GM21619 (cell line): ENCODE measurements at regions not wholly inside any gene's neighbourhood (a gene's known extent, or its start where the extent isn't known, plus 50 kb on each side); places are given as distances from the start of the nearest gene placed in this dataset.
"Not testable (repeated sequence)": the region's sequence is repeated elsewhere in the genome, so short reads cannot be mapped to it uniquely, and the experiment has no call there.

Experiments used
- ATAC-seq: cut with Tn5 transposase; IDR thresholded peaks from one replicate; pipeline ENCODE4 v1.9.1; 2021; ENCODE audit not compliant: unreplicated experiment

GRCh38 chr21:35614396-35614921 lies 445.9 kb downstream of the SETD4 start:
- ATAC-seq: no peak

- no peak for ATAC-seq
Measured at GRCh38 chr21:35611708-35612132, 448.6 kb downstream of the SETD4 start.

DNA sequence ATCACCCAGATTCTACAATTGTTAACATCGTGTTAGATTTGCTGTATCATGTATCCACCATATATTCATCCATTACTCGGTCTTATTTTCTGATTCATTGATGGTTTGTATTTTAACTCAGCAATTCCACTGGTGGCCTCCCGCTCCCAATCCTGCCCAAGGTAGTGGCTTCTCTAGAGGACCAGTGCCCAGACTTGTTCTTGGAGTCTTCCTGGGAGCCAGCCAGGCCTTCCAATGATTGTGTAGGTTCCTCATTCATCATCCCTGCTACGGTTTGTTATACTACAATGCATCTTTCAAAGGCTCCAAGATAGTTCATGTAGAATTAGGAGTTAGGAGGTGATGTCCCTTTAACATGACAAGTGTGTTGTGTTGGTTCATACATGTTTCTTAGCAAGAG lies 451.1 kb downstream of the SETD4 start:
- ATAC-seq: no peak

DNA sequence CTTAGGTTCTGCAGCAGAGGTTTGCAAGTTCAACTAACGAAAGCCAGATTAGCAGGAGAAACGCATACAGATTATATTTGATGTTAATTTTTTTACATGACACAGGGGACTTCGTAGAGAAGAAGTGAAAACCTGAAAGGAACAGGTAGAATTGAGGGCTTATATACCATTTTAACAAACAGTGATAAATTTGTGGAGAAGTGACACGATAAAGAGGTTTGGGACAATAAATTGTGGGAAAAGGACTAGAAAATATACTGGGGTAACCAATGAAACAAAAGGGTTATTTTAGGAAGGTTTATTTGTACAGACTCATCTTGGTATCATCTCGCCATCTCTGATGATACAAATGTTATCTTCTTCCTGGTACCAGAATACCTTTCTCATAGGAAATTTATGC lies 452.9 kb downstream of the SETD4 start:
- ATAC-seq: no peak

- ATAC-seq: no peak
Measured at GRCh38 chr21:35606578-35606977, 453.7 kb downstream of the SETD4 start.

DNA sequence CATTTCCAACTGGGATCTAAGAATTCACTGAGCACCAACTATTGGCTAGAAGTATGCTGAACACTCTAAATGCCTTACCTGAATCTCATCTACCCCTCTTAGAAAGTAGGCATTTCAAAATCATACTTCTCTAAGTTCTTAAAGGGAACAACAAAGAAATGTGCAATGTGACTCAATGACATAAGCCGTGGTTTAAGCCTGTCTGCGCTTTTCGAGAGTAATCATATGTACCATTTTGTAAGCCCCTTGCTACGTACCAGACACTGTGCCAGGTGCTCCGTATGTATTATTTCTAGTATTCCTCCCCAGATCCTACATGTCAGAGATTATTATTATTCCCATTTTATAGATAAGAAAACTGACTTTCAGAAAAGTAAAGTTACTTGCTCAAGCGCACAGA lies 454.2 kb downstream of the SETD4 start:
- no peak for ATAC-seq

- no peak for ATAC-seq
Measured at GRCh38 chr21:35603494-35603893, 456.8 kb downstream of the SETD4 start.

DNA sequence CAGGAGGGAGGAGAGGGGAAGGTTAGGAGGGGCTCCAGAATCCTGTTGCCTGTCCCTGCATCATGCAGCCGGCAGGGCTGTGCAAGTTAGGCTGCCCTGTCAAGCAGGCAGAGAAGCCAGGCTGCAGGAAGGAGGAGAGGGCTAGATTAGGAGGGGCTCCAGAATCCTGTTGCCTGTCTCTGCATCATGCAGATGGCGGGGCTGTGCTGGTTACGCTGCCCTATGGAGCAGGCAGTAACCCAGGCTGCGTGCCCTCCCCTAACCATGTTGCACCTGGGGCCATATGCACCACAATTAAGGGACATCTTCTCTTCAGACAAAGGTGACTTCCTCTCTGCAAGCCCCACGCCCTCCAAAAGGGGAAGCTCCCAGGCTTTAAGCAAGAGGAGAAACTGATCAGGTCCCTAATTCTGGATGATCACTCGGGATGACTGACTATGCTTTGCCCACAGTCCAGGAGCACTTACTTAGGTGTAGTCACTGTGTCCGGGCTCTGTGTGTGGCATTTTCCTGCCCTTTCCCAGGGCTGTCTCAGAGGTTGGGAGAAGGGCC lies 457.4 kb downstream of the SETD4 start:
- no peak for ATAC-seq

- ATAC-seq: no peak
Measured at GRCh38 chr21:35601211-35601610, 459.1 kb downstream of the SETD4 start.

DNA sequence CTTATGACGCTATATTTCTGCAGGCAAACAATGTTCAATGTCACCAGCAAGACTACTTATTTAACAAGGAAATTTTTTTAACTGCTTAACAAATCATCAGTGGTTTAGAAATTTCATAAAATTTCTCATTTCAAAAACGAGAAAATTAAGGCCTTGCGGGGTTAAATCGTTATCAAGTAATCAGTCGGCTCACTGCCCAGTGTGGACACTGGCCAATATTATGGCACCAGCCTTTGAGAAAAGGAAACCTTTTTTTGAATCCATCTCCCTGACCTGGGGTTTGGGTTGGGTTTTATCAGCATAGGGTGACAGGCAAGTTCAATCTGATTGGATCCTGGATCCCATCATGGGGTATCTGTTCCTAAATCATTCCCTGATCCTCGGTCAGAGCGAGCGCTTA lies 461.2 kb downstream of the SETD4 start:
- no peak for ATAC-seq

- ATAC-seq: no peak
Measured at GRCh38 chr21:35597750-35598339, 462.5 kb downstream of the SETD4 start.

GRCh38 chr21:35594905-35595304 lies 465.4 kb downstream of the SETD4 start:
- ATAC-seq: no peak

DNA sequence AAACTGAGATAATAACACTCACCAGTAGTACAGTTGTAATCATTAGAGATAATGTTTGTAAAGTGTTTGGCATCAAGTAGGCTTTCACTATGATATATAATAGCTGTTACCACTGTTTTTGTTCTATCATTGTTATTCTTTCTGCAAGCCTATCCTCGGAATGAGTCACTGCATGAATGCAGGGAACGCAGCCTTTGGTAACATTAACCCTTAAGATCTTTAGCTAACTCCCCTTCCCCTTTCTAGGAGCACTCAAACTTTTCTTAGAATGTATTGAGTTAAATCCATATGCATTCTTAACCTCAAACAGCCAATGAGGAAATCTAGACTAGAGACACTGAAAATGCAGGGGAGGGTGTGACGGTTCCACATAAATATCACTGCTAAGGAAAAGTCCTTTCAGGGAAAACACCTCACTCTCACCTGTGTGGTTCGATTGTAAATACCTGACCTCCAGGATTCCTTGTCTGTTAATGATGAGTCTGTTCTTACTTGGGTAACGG lies 467.3 kb downstream of the SETD4 start:
- no peak for ATAC-seq

GRCh38 chr21:35590284-35590683 lies 470.0 kb downstream of the SETD4 start:
- not testable (repeated sequence) for ATAC-seq

- ATAC-seq: no peak
Measured at GRCh38 chr21:35587841-35588380, 472.4 kb downstream of the SETD4 start.

GRCh38 chr21:35586305-35586704 lies 474.0 kb downstream of the SETD4 start:
- ATAC-seq: no peak

- no peak for ATAC-seq
Measured at GRCh38 chr21:35585878-35586277, 474.4 kb downstream of the SETD4 start.

DNA sequence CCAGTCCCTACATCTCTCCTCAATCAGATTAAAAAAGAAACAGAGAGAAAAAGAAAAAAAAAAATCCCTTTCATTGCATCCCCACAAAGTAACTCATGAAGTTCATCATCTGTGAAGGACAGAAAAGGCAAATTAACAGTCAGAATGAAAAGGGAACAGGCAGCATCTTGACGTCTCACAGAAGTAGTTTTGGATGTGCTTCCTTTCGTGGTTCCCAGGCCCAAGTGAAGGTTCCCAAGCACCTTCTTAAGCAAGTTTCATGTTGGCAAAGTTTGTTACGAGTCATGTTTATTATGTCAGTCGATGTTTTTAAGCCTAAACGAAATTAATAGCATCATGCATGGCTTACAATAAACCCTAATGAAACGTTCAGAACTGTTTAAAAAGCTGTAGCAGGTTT lies 475.2 kb downstream of the SETD4 start:
- no peak for ATAC-seq

DNA sequence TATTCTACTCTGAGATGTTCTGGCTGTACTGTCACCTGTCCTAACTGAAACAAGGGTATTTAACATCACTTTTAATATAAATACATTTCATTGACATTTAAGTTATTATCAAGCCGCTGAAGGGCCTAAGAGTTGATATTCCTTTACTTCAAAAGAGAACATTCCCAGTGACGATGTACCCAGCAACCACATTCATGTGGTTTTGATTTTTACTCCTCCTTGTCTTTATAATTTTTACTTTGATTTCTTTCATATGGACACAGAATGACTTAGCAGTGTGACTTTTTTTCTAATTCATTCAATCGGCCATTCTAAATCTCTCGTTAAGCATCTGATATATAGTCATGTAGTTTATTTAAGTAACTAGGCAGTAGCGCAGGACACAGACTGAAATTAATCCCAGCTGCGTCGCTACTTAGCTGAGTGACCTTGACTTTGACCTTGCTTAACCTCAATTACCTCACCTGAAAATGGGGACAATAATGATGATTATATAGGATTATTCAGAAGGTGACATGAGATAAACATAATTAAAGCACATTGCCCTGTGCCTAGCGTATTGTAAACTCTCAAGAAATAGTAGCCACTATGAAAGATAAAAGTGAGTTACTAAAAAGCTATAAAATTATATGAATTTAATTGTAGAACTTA lies 476.6 kb downstream of the SETD4 start:
- no peak for ATAC-seq

DNA sequence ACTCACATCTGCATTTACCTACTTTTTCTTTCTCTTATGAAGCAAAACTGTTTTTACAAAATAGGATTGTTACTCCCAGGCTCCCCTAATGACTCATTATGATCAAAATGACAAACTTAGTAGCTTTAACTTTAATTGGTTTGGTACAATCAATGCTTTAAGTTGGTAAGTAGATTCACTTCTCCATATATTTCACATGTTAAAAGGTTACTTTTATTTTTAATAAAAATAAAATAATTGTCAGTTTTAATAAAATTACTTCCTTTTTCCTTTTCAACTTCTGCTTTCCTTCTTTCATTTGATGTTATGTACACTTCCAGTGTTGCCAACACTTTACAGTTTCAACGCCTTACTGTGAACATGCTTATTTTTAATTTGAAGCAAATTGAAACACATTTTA lies 477.6 kb downstream of the SETD4 start:
- ATAC-seq: no peak

- ATAC-seq: no peak
Measured at GRCh38 chr21:35581640-35582039, 478.7 kb downstream of the SETD4 start.
